ENCODE measurements at regions not wholly inside any gene's neighbourhood (a gene's known extent, or its start where the extent isn't known, plus 50 kb on each side); places are given as distances from the start of the nearest gene placed in this dataset.

GRCh38 chr11:57131080-57131790, 50.5 kb upstream of the LRRC55 start:
- TF ChIP-seq POLR2A (IDR thresholded peaks at IDR 0.05) = no peak
- TF ChIP-seq CTCF (IDR thresholded peaks at IDR 0.05) = peak; percentile 16 to 68 (median 46)
- no peak for TF ChIP-seq POLR2AphosphoS5 (IDR thresholded peaks at IDR 0.05)
- no peak for TF ChIP-seq EP300 (IDR thresholded peaks at IDR 0.05)

Measured in sigmoid colon (tissue), 4 donors.